A673 (cell line): ENCODE measurements at regions not wholly inside any gene's neighbourhood (a gene's known extent, or its start where the extent isn't known, plus 50 kb on each side); places are given as distances from the start of the nearest gene placed in this dataset.
A peak's percentile ranks its signal among the peaks of the same experiment; 100 is the strongest.

Experiments
- BruUV-seq: library from RNA; stranded (reverse); fragments of 400-500 nt; replicated peaks from 2 replicates; lab custom pipeline; 2021; lab: Mats Ljungman, UMichigan
- CTCF ChIA-PET: fragments of 300-600 bp; sonication (Branson Sonifier 250); formaldehyde crosslinking; loops from one replicate; lab custom pipeline; 2022; ENCODE audit warnings: antibody characterized with exemption; lab: Charles Lee
- POLR2A ChIA-PET: fragments of 300-600 bp; sonication (Branson Sonifier 250); formaldehyde crosslinking; loops from one replicate; lab custom pipeline; 2022; ENCODE audit warnings: antibody characterized with exemption; ENCODE audit not compliant: low non-redundant PET; lab: Charles Lee
- DNase-seq: peaks from one replicate; pipeline ENCODE4 v3.0.0-alpha.2; 2015; ENCODE audit warnings: low spot score
- H3K27ac ChIP-seq: fragments of 200-600 bp; sonication (generic); 2 replicates; pipeline ENCODE4 v1.5.1; 2016; ENCODE audit warnings: mixed run types, low read depth, mild to moderate bottlenecking, mixed read lengths, antibody characterized with exemption, low read length; ENCODE audit not compliant: poor library complexity, severe bottlenecking
- H3K27me3 ChIP-seq: fragments of 200-600 bp; sonication (generic); replicated peaks from 2 replicates; pipeline ENCODE4 v1.6.1; 2017; ENCODE audit warnings: mixed run types, low read depth, mild to moderate bottlenecking, mixed read lengths, antibody characterized with exemption, low read length; ENCODE audit not compliant: insufficient read depth, poor library complexity
- H3K36me3 ChIP-seq: fragments of 200-600 bp; sonication (generic); 2 replicates; pipeline ENCODE4 v1.6.1; 2016; ENCODE audit warnings: mixed run types, mild to moderate bottlenecking, mixed read lengths, antibody characterized with exemption, low read length; ENCODE audit not compliant: insufficient read depth, poor library complexity, severe bottlenecking
- H3K4me1 ChIP-seq: fragments of 200-600 bp; sonication (generic); 2 replicates; pipeline ENCODE4 v1.6.1; 2017; ENCODE audit warnings: mixed run types, mild to moderate bottlenecking, mixed read lengths, antibody characterized with exemption, low read length; ENCODE audit not compliant: insufficient read depth, poor library complexity, severe bottlenecking
- H3K4me3 ChIP-seq: fragments of 200-600 bp; sonication (generic); 2 replicates; pipeline ENCODE4 v1.5.1; 2016; ENCODE audit warnings: low read depth, mixed run types, mild to moderate bottlenecking, mixed read lengths, low read length; ENCODE audit not compliant: poor library complexity, severe bottlenecking
- H3K9me3 ChIP-seq: fragments of 200-600 bp; sonication (generic); 2 replicates; pipeline ENCODE4 v1.6.1; 2016; ENCODE audit warnings: mixed run types, low read depth, mild to moderate bottlenecking, mixed read lengths, antibody characterized with exemption, low read length; ENCODE audit not compliant: poor library complexity, severe bottlenecking
- EZH2 ChIP-seq: fragments of 200-600 bp; sonication (generic); IDR thresholded peaks from 2 replicates; pipeline ENCODE4 v1.6.1; 2017; ENCODE audit warnings: borderline replicate concordance, low read depth, mild to moderate bottlenecking, mixed read lengths, antibody characterized with exemption, low read length; ENCODE audit not compliant: poor library complexity, severe bottlenecking
- intact Hi-C: fragments of 100-400 bp; cut with micrococcal nuclease; formaldehyde crosslinking; loops from one replicate; pipeline ENCODE4 v1.10.0; 2022; ENCODE audit not compliant: unreplicated experiment
- TF ChIP-seq, protein P1 (sequence below): fragments of 300-800, 200-600 bp; sonication (generic); conservative IDR thresholded peaks from 2 replicates; pipeline ENCODE4 v1.5.1; 2017; ENCODE audit warnings: low read depth, mild to moderate bottlenecking, antibody characterized with exemption, low read length, moderate library complexity, mixed read lengths

DNA sequence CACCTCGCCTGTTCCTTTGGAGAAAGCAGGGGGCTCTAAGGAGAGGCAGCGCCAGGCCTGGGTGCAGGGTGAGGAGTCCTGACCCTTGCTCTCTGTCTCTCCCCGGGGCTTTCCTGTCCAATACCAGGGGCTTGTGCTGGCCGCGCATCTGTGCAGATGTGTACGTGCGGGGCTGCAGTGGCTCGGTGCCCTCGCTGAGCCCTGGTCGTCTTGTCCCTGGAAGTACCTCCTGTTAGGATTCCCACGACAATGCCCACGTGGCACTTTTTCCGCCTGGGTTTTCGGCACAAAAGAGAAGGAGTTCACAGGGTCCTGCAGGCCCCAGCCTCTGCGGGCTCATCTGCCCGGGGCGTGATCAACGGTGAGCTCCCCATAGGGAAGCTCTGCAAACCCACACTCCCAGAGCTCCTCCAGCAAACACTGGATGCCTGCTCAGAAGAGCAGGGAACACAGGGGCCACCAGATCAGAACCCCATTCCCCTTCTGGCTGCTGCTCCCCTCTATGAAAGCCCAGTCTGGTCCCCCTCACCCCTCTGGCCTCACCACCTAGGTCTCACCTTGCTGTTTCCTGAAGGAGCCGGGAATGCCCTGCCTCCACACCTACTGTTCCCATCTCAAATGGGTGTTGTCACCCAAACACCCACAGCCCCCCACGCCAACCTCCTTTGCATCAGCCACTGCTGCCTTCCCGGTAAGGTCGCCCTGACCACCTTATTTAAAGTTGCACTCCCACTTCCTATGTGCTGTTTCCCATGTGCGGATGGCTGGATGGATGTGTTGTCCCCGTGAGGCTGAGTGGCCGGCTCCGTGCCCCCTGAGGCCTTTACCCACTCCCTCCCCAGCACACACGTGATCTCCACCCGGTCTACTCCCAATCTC, 62.6 kb upstream of the PRR20G start:
- H3K27me3 ChIP-seq: peaks cover 51% of the 10 kb centered on the region
- no peak for TF ChIP-seq EZH2
- TF ChIP-seq, protein P1, sequence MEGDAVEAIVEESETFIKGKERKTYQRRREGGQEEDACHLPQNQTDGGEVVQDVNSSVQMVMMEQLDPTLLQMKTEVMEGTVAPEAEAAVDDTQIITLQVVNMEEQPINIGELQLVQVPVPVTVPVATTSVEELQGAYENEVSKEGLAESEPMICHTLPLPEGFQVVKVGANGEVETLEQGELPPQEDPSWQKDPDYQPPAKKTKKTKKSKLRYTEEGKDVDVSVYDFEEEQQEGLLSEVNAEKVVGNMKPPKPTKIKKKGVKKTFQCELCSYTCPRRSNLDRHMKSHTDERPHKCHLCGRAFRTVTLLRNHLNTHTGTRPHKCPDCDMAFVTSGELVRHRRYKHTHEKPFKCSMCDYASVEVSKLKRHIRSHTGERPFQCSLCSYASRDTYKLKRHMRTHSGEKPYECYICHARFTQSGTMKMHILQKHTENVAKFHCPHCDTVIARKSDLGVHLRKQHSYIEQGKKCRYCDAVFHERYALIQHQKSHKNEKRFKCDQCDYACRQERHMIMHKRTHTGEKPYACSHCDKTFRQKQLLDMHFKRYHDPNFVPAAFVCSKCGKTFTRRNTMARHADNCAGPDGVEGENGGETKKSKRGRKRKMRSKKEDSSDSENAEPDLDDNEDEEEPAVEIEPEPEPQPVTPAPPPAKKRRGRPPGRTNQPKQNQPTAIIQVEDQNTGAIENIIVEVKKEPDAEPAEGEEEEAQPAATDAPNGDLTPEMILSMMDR: no peak
- no peaks in the 10 kb centered on the region for H3K4me1 ChIP-seq
- ChIA-PET POLR2A (interaction anchor here (0.7 kb wide), 1 partner anchor 23 kb away, joined by 3 read pairs; no protein-coding TSS in a partner anchor), CTCF (no interaction called here)
- BruUV-seq: no TSS peak
- H3K27ac ChIP-seq: no peak overlapping the region
- no peak overlapping the region for H3K4me3 ChIP-seq
- no peaks in the 10 kb centered on the region for H3K9me3 ChIP-seq
- H3K36me3 ChIP-seq: no peaks in the 10 kb centered on the region
- DNase-seq: no peak
- intact Hi-C loops: no loop called here

DNA sequence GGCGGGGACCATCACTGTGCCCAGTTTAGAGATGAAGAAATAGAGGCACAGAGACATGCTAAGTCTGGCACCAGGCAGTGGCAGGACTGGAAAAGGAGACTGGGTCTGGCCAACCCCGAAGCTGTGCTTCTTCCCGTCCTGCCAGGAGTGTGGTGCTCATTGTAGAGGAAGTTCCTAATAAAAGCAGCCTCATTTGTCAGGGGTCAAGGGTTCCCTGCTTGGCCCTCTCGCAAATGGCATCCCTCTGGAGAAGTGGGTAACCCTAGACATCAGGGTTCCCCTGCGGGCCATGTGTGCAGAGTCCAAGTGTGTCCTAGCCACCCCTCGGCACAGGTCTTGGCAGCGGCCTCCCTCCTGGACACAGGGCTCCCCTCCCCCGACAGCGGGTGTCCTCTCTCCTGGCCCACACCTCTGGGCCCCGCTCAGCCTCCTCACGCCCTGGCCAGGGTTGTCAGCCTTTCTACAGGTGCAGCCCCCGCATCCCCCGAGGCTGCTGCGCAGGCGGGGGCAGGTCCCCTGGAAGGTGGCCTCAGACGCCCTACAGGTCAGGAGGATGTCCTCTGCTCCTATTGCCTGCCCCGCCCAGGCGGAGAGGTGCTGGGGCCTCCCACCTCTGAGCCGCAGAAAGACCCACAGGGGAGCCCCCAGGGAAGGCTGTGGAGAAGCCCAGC, 61.8 kb upstream of the PRR20G start:
- H3K27ac ChIP-seq: no peak overlapping the region
- DNase-seq: no peak
- CTCF ChIA-PET: no interaction called here
- POLR2A ChIA-PET: no interaction called here
- H3K4me1 ChIP-seq: no peaks in the 10 kb centered on the region
- peaks cover 52% of the 10 kb centered on the region for H3K27me3 ChIP-seq
- no peak overlapping the region for H3K4me3 ChIP-seq
- no peak for TF ChIP-seq EZH2
- TF ChIP-seq, protein P1: no peak
- no peaks in the 10 kb centered on the region for H3K36me3 ChIP-seq
- no peaks in the 10 kb centered on the region for H3K9me3 ChIP-seq
- BruUV-seq: no TSS peak
- intact Hi-C loops: no loop called here

DNA sequence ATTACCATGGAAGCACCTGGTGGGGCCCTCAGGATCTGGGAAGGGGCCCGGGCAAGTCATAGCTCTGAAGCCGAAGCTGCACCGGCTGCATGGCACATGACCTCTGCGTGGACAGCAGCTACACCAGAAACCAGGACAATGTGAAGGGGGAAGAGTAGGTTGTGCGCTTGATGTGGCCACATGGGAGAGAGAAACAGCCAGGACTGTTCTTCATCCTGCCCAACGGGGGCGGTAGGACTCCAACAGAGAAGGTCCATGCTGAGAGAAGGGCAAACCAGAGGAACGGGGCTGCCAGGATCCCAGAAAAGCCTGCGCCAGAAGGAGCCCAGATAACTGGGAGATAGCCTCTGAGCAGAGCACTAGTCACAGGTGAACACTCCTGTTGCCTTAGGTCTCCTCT, 54.9 kb upstream of the PRR20G start:
- TF ChIP-seq EZH2: no peak
- TF ChIP-seq, protein P1: 0 out of 2 replicates have a peak, but pooled peaks have one; percentile 37
- H3K36me3 ChIP-seq: no peaks in the 10 kb centered on the region
- no TSS peak for BruUV-seq
- H3K27me3 ChIP-seq: peaks cover 23% of the 10 kb centered on the region
- ChIA-PET CTCF (no interaction called here), POLR2A (no interaction called here)
- no peak overlapping the region for H3K4me3 ChIP-seq
- no peak overlapping the region for H3K27ac ChIP-seq
- no peak for DNase-seq
- no peaks in the 10 kb centered on the region for H3K4me1 ChIP-seq
- H3K9me3 ChIP-seq: no peaks in the 10 kb centered on the region
- intact Hi-C loops: no loop called here
